H7 (cell line): ENCODE measurements at regions not wholly inside any gene's neighbourhood (a gene's known extent, or its start where the extent isn't known, plus 50 kb on each side); places are given as distances from the start of the nearest gene placed in this dataset.

Experiments
- DNase-seq: peaks from one replicate; pipeline ENCODE4 v3.0.0; 2012
- H3K27me3 ChIP-seq: 2 replicates; pipeline ENCODE4 v1.6.0; 2011; ENCODE audit warnings: mild to moderate bottlenecking, low read length; ENCODE audit not compliant: control insufficient read depth, insufficient read depth
- H3K36me3 ChIP-seq: replicated peaks from 2 replicates; pipeline ENCODE4 v1.5.1; 2011; ENCODE audit warnings: low read length; ENCODE audit not compliant: control insufficient read depth, insufficient read depth
- H3K4me3 ChIP-seq: 2 replicates; pipeline ENCODE4 v1.5.1; 2011; ENCODE audit warnings: low read depth, mild to moderate bottlenecking, control low read depth, low read length, moderate library complexity; ENCODE audit not compliant: insufficient read depth

GRCh38 chr2:58516695-58517094 lies 275.6 kb upstream of the FANCL start:
- Histone ChIP-seq H3K36me3 (no peaks in the 10 kb centered on the region), H3K4me3 (no peak overlapping the region), H3K27me3 (no peaks in the 10 kb centered on the region)
- DNase-seq = no peak

GRCh38 chr2:58515827-58516573 lies 274.9 kb upstream of the FANCL start:
- no peaks in the 10 kb centered on the region for H3K27me3 ChIP-seq
- DNase-seq = no peak
- no peaks in the 10 kb centered on the region for H3K36me3 ChIP-seq
- H3K4me3 ChIP-seq = no peak overlapping the region

- DNase-seq = no peak
- no peak overlapping the region for H3K4me3 ChIP-seq
Measured at GRCh38 chr2:58514252-58514651, 273.1 kb upstream of the FANCL start.

GRCh38 chr2:58512878-58513277 lies 271.8 kb upstream of the FANCL start:
- Histone ChIP-seq H3K27me3 (no peaks in the 10 kb centered on the region), H3K36me3 (no peaks in the 10 kb centered on the region), H3K4me3 (no peak overlapping the region)
- DNase-seq = no peak

More at GRCh38 chr2:58514252-58514651, 273.1 kb upstream of the FANCL start:
- Histone ChIP-seq H3K27me3 (no peaks in the 10 kb centered on the region), H3K36me3 (no peaks in the 10 kb centered on the region)

- DNase-seq = no peak
- Histone ChIP-seq H3K36me3 (no peaks in the 10 kb centered on the region), H3K4me3 (no peak overlapping the region), H3K27me3 (no peaks in the 10 kb centered on the region)
Measured at GRCh38 chr2:58508006-58508405, 266.9 kb upstream of the FANCL start.

GRCh38 chr2:58503918-58504317 lies 262.8 kb upstream of the FANCL start:
- H3K36me3 ChIP-seq = no peaks in the 10 kb centered on the region

GRCh38 chr2:58502931-58503330 lies 261.8 kb upstream of the FANCL start:
- no peak for DNase-seq
- no peak overlapping the region for H3K4me3 ChIP-seq
- H3K27me3 ChIP-seq = no peaks in the 10 kb centered on the region
- no peaks in the 10 kb centered on the region for H3K36me3 ChIP-seq

More at GRCh38 chr2:58503918-58504317, 262.8 kb upstream of the FANCL start:
- Histone ChIP-seq H3K4me3 (no peak overlapping the region), H3K27me3 (no peaks in the 10 kb centered on the region)
- no peak for DNase-seq

- no peaks in the 10 kb centered on the region for H3K36me3 ChIP-seq
Measured at GRCh38 chr2:58501371-58502160, 260.4 kb upstream of the FANCL start.

GRCh38 chr2:58497168-58497567 lies 256.0 kb upstream of the FANCL start:
- Histone ChIP-seq H3K27me3 (no peaks in the 10 kb centered on the region), H3K4me3 (no peak overlapping the region), H3K36me3 (no peaks in the 10 kb centered on the region)
- peak; percentile 43 for DNase-seq

More at GRCh38 chr2:58501371-58502160, 260.4 kb upstream of the FANCL start:
- DNase-seq = no peak
- Histone ChIP-seq H3K27me3 (no peaks in the 10 kb centered on the region), H3K4me3 (no peak overlapping the region)

GRCh38 chr2:58495806-58496205 lies 254.7 kb upstream of the FANCL start:
- no peak overlapping the region for H3K4me3 ChIP-seq
- no peaks in the 10 kb centered on the region for H3K36me3 ChIP-seq
- no peak for DNase-seq
- no peaks in the 10 kb centered on the region for H3K27me3 ChIP-seq

- no peak overlapping the region for H3K4me3 ChIP-seq
- DNase-seq = peak; percentile 3
- no peaks in the 10 kb centered on the region for H3K27me3 ChIP-seq
- H3K36me3 ChIP-seq = no peaks in the 10 kb centered on the region
Measured at GRCh38 chr2:58494071-58494501, 253.0 kb upstream of the FANCL start.

GRCh38 chr2:58484629-58485028 lies 243.5 kb upstream of the FANCL start:
- Histone ChIP-seq H3K36me3 (no peaks in the 10 kb centered on the region), H3K4me3 (no peak overlapping the region), H3K27me3 (peaks cover 3% of the 10 kb centered on the region; the same call in 1 of the 2 replicates)
- no peak for DNase-seq

GRCh38 chr2:58484221-58484620 lies 243.1 kb upstream of the FANCL start:
- peaks cover 3% of the 10 kb centered on the region; the same call in 1 of the 2 replicates for H3K27me3 ChIP-seq
- no peak for DNase-seq
- no peak overlapping the region for H3K4me3 ChIP-seq
- H3K36me3 ChIP-seq = no peaks in the 10 kb centered on the region

GRCh38 chr2:58483307-58483706 lies 242.2 kb upstream of the FANCL start:
- no peak for DNase-seq
- no peak overlapping the region for H3K4me3 ChIP-seq
- H3K27me3 ChIP-seq = peaks cover 5% of the 10 kb centered on the region; the same call in 1 of the 2 replicates

GRCh38 chr2:58481670-58482069 lies 240.5 kb upstream of the FANCL start:
- Histone ChIP-seq H3K27me3 (peaks cover 5% of the 10 kb centered on the region; the same call in 1 of the 2 replicates), H3K4me3 (no peak overlapping the region), H3K36me3 (no peaks in the 10 kb centered on the region)
- DNase-seq = no peak

More at GRCh38 chr2:58483307-58483706, 242.2 kb upstream of the FANCL start:
- H3K36me3 ChIP-seq = no peaks in the 10 kb centered on the region
